AG04450 (cell line): ENCODE measurements at regions not wholly inside any gene's neighbourhood (a gene's known extent, or its start where the extent isn't known, plus 50 kb on each side); places are given as distances from the start of the nearest gene placed in this dataset.

Source experiments
- CTCF ChIA-PET: fragments of 300-600, 350-600 bp; formaldehyde crosslinking; extraction: SDS; loops from one replicate; lab custom pipeline; 2022; ENCODE audit warnings: antibody characterized with exemption, inconsistent platforms; lab: Charles Lee
- POLR2A ChIA-PET: fragments of 350-600 bp; formaldehyde crosslinking; extraction: SDS; loops from one replicate; lab custom pipeline; 2021; ENCODE audit warnings: antibody characterized with exemption, inconsistent platforms; lab: Yijun Ruan, JAX
- DNase-seq: peaks from one replicate; pipeline ENCODE4 v3.0.0-alpha.2; 2011; ENCODE audit warnings: low read depth, low spot score
- H3K27ac ChIP-seq: one replicate; pipeline ENCODE4 v1.5.1; 2012; ENCODE audit warnings: low read depth, low read length, control low read depth
- H3K27me3 ChIP-seq: one replicate; pipeline ENCODE4 v1.6.0; 2012; ENCODE audit warnings: low read length; ENCODE audit not compliant: control insufficient read depth, insufficient read depth
- H3K4me3 ChIP-seq: 2 replicates; pipeline ENCODE4 v1.5.1; 2011; ENCODE audit warnings: mild to moderate bottlenecking, low read depth, low read length, control low read depth
- H3K9me3 ChIP-seq: 2 replicates; pipeline ENCODE4 v1.5.1; 2012; ENCODE audit warnings: low read length; ENCODE audit not compliant: control insufficient read depth, insufficient read depth
- TF ChIP-seq, protein P1 (sequence below): IDR thresholded peaks from 2 replicates; pipeline ENCODE4 v1.5.1; 2011; ENCODE audit warnings: low read depth, low read length, control low read depth, inconsistent platforms

DNA sequence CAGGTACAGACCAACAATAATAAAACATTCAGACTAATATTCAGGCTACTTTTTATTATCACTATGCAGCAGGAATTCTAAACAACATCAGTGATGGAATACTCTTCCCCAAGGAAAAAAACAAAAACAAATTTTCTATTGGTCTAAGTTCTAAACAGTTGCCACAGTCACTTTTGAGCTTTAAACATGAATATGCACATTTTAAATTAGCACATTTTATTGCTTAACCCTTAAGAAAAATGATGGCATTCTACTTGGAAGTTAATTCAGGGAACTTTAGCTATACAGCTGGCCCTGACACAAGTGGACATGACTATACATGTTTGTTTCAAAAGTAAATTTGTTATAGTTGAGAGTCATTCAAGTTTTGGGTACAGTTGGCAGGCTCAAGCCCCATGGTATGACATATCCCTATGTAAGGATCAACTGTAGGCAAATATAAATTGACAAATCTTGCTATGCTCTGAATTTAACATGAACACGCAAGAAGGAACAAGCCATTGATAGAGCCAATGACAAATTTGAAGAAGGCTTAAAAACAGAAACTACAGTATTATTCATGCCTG is 224.3 kb upstream of the AMIGO2 start:
- POLR2A ChIA-PET, result no interaction called here

DNA sequence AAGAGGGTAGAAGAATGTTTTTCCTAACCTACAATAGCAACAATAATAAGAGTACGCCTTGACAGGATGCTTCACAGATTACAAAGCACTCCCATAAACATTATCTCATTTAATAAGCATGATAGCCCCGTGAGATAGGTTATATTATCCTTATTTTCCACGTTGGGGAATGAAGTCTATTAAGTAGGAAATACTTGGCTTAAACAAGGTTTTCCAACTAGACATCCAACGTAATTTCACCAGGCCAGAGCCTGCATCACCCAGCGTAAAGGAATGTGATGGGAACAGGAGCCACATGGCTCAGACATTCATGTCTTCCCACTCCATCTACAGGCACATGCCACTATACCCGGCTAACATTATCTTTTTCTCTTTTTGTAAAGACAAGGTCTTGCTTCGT is 223.4 kb upstream of the AMIGO2 start:
- H3K27me3 ChIP-seq, result no peaks in the 10 kb centered on the region
- peak; percentile 38 for DNase-seq
- TF ChIP-seq, protein P1, sequence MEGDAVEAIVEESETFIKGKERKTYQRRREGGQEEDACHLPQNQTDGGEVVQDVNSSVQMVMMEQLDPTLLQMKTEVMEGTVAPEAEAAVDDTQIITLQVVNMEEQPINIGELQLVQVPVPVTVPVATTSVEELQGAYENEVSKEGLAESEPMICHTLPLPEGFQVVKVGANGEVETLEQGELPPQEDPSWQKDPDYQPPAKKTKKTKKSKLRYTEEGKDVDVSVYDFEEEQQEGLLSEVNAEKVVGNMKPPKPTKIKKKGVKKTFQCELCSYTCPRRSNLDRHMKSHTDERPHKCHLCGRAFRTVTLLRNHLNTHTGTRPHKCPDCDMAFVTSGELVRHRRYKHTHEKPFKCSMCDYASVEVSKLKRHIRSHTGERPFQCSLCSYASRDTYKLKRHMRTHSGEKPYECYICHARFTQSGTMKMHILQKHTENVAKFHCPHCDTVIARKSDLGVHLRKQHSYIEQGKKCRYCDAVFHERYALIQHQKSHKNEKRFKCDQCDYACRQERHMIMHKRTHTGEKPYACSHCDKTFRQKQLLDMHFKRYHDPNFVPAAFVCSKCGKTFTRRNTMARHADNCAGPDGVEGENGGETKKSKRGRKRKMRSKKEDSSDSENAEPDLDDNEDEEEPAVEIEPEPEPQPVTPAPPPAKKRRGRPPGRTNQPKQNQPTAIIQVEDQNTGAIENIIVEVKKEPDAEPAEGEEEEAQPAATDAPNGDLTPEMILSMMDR, result no peak
- H3K9me3 ChIP-seq, result peaks cover 10% of the 10 kb centered on the region; the same call in 1 of the 2 replicates
- H3K27ac ChIP-seq, result peak overlapping the region; percentile 63
- ChIA-PET CTCF (interaction anchor here (7.1 kb wide), 1 partner anchor 270 kb away, joined by 76 read pairs; no protein-coding TSS in a partner anchor), POLR2A (interaction anchor here (1.4 kb wide), 1 partner anchor 223 kb away, joined by 3 read pairs; the partner anchor contains the start of genes AMIGO2 and PCED1B)
- H3K4me3 ChIP-seq, result no peak overlapping the region

More for the DNA sequence above, 224.3 kb upstream of the AMIGO2 start:
- Histone ChIP-seq H3K4me3 (no peak overlapping the region), H3K9me3 (peaks cover 10% of the 10 kb centered on the region; the same call in 1 of the 2 replicates), H3K27ac (no peak overlapping the region), H3K27me3 (no peaks in the 10 kb centered on the region)
- CTCF ChIA-PET, result interaction anchor here (7.1 kb wide), 1 partner anchor 271 kb away, joined by 76 read pairs; no protein-coding TSS in a partner anchor
- no peak for DNase-seq
- TF ChIP-seq, protein P1, result no peak

DNA sequence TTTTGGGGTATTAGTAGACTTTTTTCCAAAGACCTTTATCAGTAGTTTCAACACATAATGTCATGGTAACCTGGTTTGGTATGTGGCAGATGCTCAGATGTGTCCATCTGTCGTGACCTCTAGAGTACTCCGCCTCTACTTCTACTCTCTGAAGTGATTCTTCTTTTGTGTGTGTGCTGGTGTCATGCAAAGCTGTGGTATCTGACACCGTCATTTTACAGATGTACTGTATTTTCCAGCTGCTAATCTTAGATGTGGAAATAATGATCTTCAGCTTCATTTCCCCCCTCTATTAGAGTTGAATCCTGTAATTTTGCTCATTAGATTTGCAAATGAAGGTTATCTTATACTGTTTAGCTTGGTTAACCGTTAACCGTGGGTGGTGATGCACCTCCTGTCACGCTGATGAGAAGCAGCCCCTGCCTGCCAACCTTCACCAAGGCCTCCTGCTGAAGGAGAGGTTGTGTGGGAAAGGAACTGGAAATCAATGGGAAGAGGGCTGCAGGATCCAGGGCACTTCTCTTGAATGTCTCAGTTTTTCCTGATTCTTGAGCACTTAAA is 222.4 kb upstream of the AMIGO2 start:
- CTCF ChIA-PET, result interaction anchor here (1.0 to 7.1 kb wide), 2 partner anchors 269 to 1177 kb away, joined by 4 to 76 read pairs; no protein-coding TSS in a partner anchor
- Histone ChIP-seq H3K4me3 (no peak overlapping the region), H3K27ac (no peak overlapping the region), H3K27me3 (no peaks in the 10 kb centered on the region), H3K9me3 (peaks cover 10% of the 10 kb centered on the region; the same call in 1 of the 2 replicates)
- no peak for DNase-seq
- POLR2A ChIA-PET, result interaction anchor here (1.4 kb wide), 1 partner anchor 222 kb away, joined by 3 read pairs; the partner anchor contains the start of genes AMIGO2 and PCED1B
- TF ChIP-seq, protein P1, result no peak

DNA sequence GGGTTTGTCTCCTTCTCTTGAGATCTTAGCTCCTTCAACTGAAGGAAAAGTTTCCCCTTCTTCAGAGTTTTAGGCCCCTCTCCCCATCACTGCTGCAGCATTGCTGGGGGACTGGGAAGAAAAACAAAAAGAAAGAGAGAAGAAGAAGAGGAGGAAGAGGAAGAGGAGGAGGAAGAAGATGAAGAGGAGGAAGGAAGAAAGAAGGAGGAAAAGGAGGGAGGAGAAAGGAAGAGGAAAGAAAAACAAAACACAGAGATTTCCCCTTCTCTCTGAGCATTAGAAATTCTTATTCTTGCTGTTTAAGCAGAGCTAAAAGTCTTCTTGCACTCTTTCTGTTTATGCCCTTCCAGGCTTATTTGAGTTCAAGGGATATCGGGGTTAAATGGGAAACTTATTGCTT is 219.8 kb upstream of the AMIGO2 start:
- CTCF ChIA-PET, result no interaction called here
- Histone ChIP-seq H3K27ac (no peak overlapping the region), H3K4me3 (no peak overlapping the region), H3K9me3 (no peaks in the 10 kb centered on the region; the same call in 1 of the 2 replicates), H3K27me3 (no peaks in the 10 kb centered on the region)
- TF ChIP-seq, protein P1, result no peak
- DNase-seq, result no peak
- POLR2A ChIA-PET, result no interaction called here

DNA sequence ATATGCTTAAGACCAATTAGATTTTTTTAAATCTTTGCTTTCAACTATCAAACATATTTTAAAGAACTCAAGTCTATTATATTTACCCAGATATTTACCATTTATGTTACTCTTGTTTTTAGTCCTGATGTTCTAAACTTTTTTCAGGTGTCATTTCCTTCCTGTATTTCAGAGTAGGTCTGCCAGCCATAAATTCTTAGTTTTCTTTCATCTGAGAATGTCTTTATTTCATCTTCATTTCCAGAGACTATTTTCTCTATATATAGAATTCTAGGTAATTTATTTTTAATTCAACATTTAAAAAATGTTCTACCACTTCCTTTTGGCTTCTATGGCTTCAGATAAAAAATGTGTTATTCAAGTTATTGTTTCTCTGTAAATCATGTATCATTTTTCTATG is 218.2 kb upstream of the AMIGO2 start:
- Histone ChIP-seq H3K27ac (no peak overlapping the region), H3K27me3 (no peaks in the 10 kb centered on the region), H3K4me3 (no peak overlapping the region), H3K9me3 (no peaks in the 10 kb centered on the region; the same call in 1 of the 2 replicates)
- CTCF ChIA-PET, result interaction anchor here (0.7 kb wide), 1 partner anchor 220 kb away, joined by 3 read pairs; no protein-coding TSS in a partner anchor
- TF ChIP-seq, protein P1, result no peak
- DNase-seq, result no peak
- POLR2A ChIA-PET, result no interaction called here
